Activated naive CD8-positive, alpha-beta T cell treated with anti-CD3 and anti-CD28 coated beads for 36 hours (primary cell): ENCODE measurements at regions not wholly inside any gene's neighbourhood (a gene's known extent, or its start where the extent isn't known, plus 50 kb on each side); places are given as distances from the start of the nearest gene placed in this dataset.

ENCODE experiments used
- DNase-seq: peaks from one replicate; pipeline ENCODE4 v3.0.0; 2021
- H3K27ac Mint-ChIP-seq: one replicate; pipeline ENCODE4 v1.8.0; 2022; ENCODE audit warnings: mild to moderate bottlenecking, moderate library complexity, mixed read lengths
- H3K27me3 Mint-ChIP-seq: one replicate; pipeline ENCODE4 v1.8.0; 2022; ENCODE audit warnings: mild to moderate bottlenecking, mixed read lengths
- H3K36me3 Mint-ChIP-seq: one replicate; pipeline ENCODE4 v1.8.0; 2021; ENCODE audit warnings: mild to moderate bottlenecking, mixed read lengths
- H3K4me1 Mint-ChIP-seq: one replicate; pipeline ENCODE4 v1.8.0; 2021; ENCODE audit warnings: mixed read lengths
- H3K4me3 Mint-ChIP-seq: one replicate; pipeline ENCODE4 v1.8.0; 2022; ENCODE audit warnings: mild to moderate bottlenecking, moderate library complexity, mixed read lengths
- H3K9me3 Mint-ChIP-seq: one replicate; pipeline ENCODE4 v1.8.0; 2022; ENCODE audit warnings: mixed read lengths

GRCh38 chr3:159805411-159805772 is 183.2 kb upstream of the IL12A start:
- Mint-ChIP-seq H3K27ac (no peak overlapping the region), H3K36me3 (no peaks in the 10 kb centered on the region), H3K4me1 (no peaks in the 10 kb centered on the region), H3K4me3 (no peak overlapping the region), H3K27me3 (peaks cover 3% of the 10 kb centered on the region), H3K9me3 (no peaks in the 10 kb centered on the region)
- DNase-seq = no peak

DNA sequence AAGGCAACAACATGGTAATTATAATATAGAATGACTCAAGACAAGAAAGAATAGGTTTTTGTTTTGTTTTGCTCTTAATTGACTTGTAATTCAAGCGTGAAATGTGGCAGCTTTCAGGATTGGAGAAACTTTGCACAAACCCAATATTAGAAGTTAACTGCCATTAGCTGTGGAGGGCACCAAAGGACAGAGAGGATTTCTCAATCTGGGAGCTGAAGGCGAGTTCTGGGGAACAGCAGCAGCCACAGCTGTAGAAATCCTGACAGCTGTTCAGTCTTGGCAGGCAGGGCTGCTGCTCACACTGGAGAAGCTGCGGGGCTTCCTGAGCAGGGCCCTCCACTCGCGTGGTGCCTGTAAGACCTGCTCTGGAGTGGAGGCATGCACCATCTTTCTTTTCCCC is 182.2 kb upstream of the IL12A start:
- no peak overlapping the region for H3K27ac Mint-ChIP-seq
- no peaks in the 10 kb centered on the region for H3K36me3 Mint-ChIP-seq
- no peak for DNase-seq
- H3K4me3 Mint-ChIP-seq = no peak overlapping the region
- no peaks in the 10 kb centered on the region for H3K9me3 Mint-ChIP-seq
- H3K4me1 Mint-ChIP-seq = no peaks in the 10 kb centered on the region
- H3K27me3 Mint-ChIP-seq = peaks cover 3% of the 10 kb centered on the region

- Mint-ChIP-seq H3K27ac (no peak overlapping the region), H3K4me1 (no peaks in the 10 kb centered on the region), H3K4me3 (no peak overlapping the region), H3K36me3 (no peaks in the 10 kb centered on the region), H3K27me3 (peaks cover 7% of the 10 kb centered on the region), H3K9me3 (no peaks in the 10 kb centered on the region)
- no peak for DNase-seq
Measured at GRCh38 chr3:159807137-159808040, 181.2 kb upstream of the IL12A start.

DNA sequence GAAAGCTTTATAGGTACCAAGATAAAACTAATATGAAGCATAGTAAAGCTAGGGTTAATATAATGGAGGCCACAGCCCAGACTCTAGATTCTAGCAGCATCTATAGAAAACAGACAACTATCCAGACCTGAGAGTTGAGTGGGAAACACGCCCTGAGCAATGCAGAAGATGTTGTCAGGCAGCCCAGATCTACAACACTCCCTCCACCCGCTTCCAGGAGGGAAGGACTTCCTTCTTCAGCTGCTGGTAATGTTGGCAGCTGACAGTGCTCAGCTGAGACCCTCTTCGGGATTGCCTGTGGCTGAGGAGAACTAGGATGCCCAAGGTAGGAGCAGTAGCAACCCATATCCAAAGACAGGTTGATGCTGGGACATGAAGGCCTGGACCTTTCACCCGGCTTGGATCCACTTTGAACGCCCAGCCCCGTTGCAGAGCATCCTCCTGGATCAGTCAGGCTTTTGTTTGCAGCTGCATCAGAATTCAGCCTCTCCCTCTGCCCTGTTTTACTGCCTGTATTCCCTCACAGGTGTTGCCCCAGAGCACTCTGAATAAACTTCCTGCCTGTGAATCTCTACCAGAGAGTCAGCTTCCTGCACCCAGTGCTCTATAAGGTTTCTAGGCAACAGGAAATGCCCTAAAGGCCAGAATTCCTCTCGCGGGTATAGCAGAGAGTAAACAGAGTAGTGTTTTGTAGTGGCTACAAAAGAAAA is 174.7 kb upstream of the IL12A start:
- DNase-seq = no peak
- H3K4me3 Mint-ChIP-seq = no peak overlapping the region
- peaks cover 9% of the 10 kb centered on the region for H3K27me3 Mint-ChIP-seq
- H3K27ac Mint-ChIP-seq = no peak overlapping the region
- H3K4me1 Mint-ChIP-seq = no peaks in the 10 kb centered on the region
- no peaks in the 10 kb centered on the region for H3K9me3 Mint-ChIP-seq
- no peaks in the 10 kb centered on the region for H3K36me3 Mint-ChIP-seq

DNA sequence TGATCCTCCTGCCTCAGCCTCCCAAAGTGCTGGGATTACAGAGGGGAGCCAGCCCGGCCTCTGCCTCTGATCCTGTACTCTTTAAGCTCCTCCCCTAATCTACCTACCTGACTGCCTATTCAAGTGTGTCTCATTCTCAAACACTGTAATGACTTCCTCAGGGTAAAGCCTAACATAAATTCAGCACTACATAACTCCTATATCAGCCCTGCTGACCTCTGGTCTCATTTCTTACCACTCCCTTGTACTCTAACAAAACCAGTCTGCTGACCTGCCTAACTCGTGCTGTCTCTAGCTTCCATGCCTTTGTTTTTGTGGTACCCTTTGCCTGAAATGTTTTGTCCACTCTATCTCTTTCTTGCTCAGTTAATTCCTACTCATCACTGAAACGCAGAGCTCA is 172.1 kb upstream of the IL12A start:
- DNase-seq = no peak
- no peaks in the 10 kb centered on the region for H3K4me1 Mint-ChIP-seq
- peaks cover 8% of the 10 kb centered on the region for H3K27me3 Mint-ChIP-seq
- no peak overlapping the region for H3K4me3 Mint-ChIP-seq
- no peaks in the 10 kb centered on the region for H3K9me3 Mint-ChIP-seq
- H3K36me3 Mint-ChIP-seq = no peaks in the 10 kb centered on the region
- H3K27ac Mint-ChIP-seq = no peak overlapping the region

DNA sequence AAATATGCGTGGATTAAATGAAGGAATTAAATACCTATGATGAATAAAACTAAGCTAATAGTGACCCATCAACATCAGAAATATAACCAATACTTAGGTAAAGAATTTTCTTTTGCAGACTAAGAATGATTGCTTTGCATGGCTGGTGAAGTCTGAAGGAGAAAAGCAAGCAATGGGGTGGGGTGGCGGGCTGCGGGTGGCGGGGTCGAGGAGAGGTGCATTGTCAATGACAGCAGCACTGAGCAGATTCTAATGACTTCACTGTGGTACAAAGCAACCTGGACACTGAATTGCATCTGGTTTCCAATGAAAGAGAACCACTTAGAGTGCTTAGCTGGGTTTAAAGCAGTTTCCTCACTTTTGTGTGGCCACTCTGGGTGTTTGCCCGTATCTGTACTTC is 171.5 kb upstream of the IL12A start:
- no peak overlapping the region for H3K27ac Mint-ChIP-seq
- H3K36me3 Mint-ChIP-seq = no peaks in the 10 kb centered on the region
- H3K4me3 Mint-ChIP-seq = no peak overlapping the region
- H3K9me3 Mint-ChIP-seq = no peaks in the 10 kb centered on the region
- peaks cover 5% of the 10 kb centered on the region for H3K27me3 Mint-ChIP-seq
- no peaks in the 10 kb centered on the region for H3K4me1 Mint-ChIP-seq
- DNase-seq = no peak

DNA sequence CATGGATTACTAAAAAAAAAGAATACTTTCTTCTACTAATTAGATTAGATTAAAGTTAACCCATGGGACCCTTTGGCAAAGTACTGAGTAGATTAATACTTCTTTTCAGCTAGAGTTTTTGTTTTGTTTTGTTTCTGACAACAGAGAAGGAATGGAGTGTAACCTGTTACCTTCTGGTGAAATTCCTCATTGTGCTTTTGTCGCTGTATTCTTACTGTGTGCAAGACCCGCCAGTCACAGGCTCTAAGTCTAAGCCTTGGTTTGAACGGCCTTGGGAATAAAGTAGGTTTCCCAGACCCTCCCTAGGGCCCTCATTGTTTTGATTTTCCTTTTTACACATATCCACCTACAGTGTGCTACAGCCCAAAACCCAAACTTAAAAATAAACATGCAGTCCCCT is 171.1 kb upstream of the IL12A start:
- H3K9me3 Mint-ChIP-seq = no peaks in the 10 kb centered on the region
- H3K36me3 Mint-ChIP-seq = no peaks in the 10 kb centered on the region
- no peak overlapping the region for H3K27ac Mint-ChIP-seq

DNA sequence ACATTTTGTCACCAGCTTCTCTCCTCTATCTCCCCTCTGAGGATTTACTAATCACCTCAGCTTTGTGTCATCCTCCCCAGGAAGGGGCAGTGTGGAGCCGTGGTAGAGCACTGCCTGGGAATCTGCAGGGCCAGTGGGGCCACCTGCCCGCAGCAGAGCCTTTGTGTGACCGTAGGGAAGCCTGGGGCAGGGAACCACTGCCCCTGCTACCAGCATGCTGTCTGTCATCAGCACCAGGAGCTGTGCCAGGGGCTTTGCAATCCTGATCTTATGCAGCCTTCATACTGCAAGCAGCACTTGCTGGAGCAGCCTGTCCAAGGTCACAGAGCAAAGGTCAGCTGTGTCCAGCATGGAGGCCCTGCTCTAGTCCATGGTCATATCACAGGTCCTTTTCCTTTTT is 170.2 kb upstream of the IL12A start:
- Mint-ChIP-seq H3K27ac (no peak overlapping the region), H3K27me3 (peaks cover 5% of the 10 kb centered on the region)

More for the DNA sequence above, 171.1 kb upstream of the IL12A start:
- Mint-ChIP-seq H3K4me3 (no peak overlapping the region), H3K4me1 (no peaks in the 10 kb centered on the region), H3K27me3 (peaks cover 5% of the 10 kb centered on the region)
- no peak for DNase-seq

DNA sequence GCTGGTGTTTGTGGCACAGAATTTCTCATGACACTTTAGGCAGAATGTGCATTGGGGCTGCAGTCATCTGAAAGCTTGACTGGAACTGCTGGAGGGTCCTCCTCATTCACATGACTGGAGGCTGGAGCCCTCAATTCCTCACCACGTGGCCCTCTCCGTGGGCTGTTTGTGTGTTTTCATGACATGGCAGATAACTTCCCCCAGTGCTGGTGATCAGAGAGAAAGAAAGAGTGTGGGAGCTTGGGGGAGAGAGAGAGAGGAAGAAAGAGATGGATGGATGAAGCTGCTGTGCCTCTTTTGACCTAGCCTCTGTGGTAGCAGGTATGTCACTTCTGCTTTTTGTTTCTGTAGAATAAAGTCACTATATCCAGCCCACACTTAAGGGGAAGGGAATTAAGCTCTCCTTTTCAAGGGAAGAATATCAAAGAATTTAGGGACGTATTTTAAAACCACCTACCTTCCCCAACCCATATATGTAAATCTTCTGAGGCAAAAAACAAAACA is 169.6 kb upstream of the IL12A start:
- Mint-ChIP-seq H3K36me3 (no peaks in the 10 kb centered on the region), H3K9me3 (no peaks in the 10 kb centered on the region), H3K27ac (no peak overlapping the region), H3K27me3 (peaks cover 5% of the 10 kb centered on the region), H3K4me3 (no peak overlapping the region), H3K4me1 (no peaks in the 10 kb centered on the region)
- DNase-seq = no peak

More for the DNA sequence above, 170.2 kb upstream of the IL12A start:
- H3K4me1 Mint-ChIP-seq = no peaks in the 10 kb centered on the region
- no peak overlapping the region for H3K4me3 Mint-ChIP-seq
- DNase-seq = no peak
- no peaks in the 10 kb centered on the region for H3K9me3 Mint-ChIP-seq
- H3K36me3 Mint-ChIP-seq = no peaks in the 10 kb centered on the region

GRCh38 chr3:159819676-159820075 is 169.0 kb upstream of the IL12A start:
- no peaks in the 10 kb centered on the region for H3K9me3 Mint-ChIP-seq
- H3K27ac Mint-ChIP-seq = no peak overlapping the region
- no peak for DNase-seq
- no peaks in the 10 kb centered on the region for H3K4me1 Mint-ChIP-seq
- H3K36me3 Mint-ChIP-seq = no peaks in the 10 kb centered on the region
- H3K27me3 Mint-ChIP-seq = peaks cover 5% of the 10 kb centered on the region
- H3K4me3 Mint-ChIP-seq = no peak overlapping the region

DNA sequence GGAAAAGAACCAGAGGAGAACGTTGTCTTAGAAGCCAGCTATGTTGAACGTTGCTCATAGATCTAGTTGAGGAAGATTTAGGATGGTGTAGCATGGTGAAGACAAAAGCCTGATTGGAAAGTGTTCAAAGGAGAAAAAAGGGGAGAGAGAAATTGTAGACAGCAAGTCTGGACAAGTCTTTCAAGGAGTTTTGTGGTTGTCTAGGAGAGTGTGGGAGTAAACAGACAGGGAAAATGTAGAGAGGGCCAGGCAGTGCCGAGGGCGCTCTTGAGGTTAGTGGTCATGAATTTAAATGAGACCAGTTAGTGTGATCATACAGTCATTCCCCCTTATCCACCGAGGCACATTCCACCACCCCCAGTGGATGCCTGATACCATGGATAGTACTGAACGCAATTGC is 167.5 kb upstream of the IL12A start:
- H3K9me3 Mint-ChIP-seq = no peaks in the 10 kb centered on the region
- no peak overlapping the region for H3K4me3 Mint-ChIP-seq
- no peaks in the 10 kb centered on the region for H3K36me3 Mint-ChIP-seq
- no peak for DNase-seq
- H3K4me1 Mint-ChIP-seq = no peaks in the 10 kb centered on the region
- H3K27ac Mint-ChIP-seq = no peak overlapping the region
- peaks cover 5% of the 10 kb centered on the region for H3K27me3 Mint-ChIP-seq

- Mint-ChIP-seq H3K27ac (no peak overlapping the region), H3K4me1 (no peaks in the 10 kb centered on the region), H3K36me3 (no peaks in the 10 kb centered on the region), H3K9me3 (no peaks in the 10 kb centered on the region), H3K4me3 (no peak overlapping the region), H3K27me3 (peaks cover under 1% of the 10 kb centered on the region)
- no peak for DNase-seq
Measured at GRCh38 chr3:159821736-159822135, 166.9 kb upstream of the IL12A start.

DNA sequence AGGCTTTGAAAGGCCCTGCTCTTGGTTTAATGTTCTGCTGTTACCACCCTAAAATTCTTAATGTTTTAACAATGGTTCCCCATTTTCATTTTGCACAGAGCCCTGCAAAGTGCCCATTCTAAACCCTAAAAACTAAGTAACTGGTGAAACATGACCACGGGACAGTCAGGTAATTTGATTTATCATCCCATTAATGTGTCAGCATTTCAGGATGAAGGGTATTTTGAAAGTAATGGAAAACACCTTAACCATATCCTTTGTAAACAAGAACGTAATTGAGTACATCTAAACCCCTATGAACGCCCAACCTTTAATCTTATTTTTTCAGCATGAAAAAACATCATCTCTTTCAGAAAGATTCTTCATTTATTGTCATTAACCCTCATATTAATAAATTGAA is 164.9 kb upstream of the IL12A start:
- no peak for DNase-seq
- Mint-ChIP-seq H3K4me1 (no peaks in the 10 kb centered on the region), H3K9me3 (no peaks in the 10 kb centered on the region), H3K36me3 (no peaks in the 10 kb centered on the region), H3K27ac (no peak overlapping the region), H3K4me3 (no peak overlapping the region), H3K27me3 (no peaks in the 10 kb centered on the region)

DNA sequence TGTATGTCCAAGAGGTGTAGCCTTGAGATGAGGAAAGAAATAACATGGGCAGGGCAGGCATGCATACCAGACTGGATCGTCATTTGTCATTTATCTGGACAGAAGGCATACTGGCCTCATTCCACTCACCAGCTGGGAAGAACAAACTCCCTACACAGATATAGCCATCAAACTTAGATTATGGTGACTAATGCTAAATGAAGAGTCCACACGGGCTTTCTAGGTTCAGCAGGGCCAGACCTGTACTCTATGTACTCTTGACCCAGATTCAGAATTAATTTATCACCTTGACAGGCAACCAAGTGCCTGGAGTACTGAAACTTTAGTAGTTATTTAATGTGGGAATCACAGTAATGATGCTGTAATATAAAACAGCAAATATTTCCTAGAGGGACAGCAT is 164.3 kb upstream of the IL12A start:
- Mint-ChIP-seq H3K4me1 (no peaks in the 10 kb centered on the region), H3K27me3 (no peaks in the 10 kb centered on the region)

GRCh38 chr3:159825216-159825854 is 163.3 kb upstream of the IL12A start:
- H3K4me3 Mint-ChIP-seq = no peak overlapping the region

More for the DNA sequence above, 164.3 kb upstream of the IL12A start:
- Mint-ChIP-seq H3K27ac (no peak overlapping the region), H3K4me3 (no peak overlapping the region), H3K36me3 (no peaks in the 10 kb centered on the region), H3K9me3 (no peaks in the 10 kb centered on the region)
- no peak for DNase-seq

More at GRCh38 chr3:159825216-159825854, 163.3 kb upstream of the IL12A start:
- DNase-seq = no peak
- H3K9me3 Mint-ChIP-seq = no peaks in the 10 kb centered on the region
- H3K27me3 Mint-ChIP-seq = no peaks in the 10 kb centered on the region
- no peaks in the 10 kb centered on the region for H3K36me3 Mint-ChIP-seq
- no peak overlapping the region for H3K27ac Mint-ChIP-seq
- no peaks in the 10 kb centered on the region for H3K4me1 Mint-ChIP-seq
